22Rv1 (cell line): ENCODE measurements at regions not wholly inside any gene's neighbourhood (a gene's known extent, or its start where the extent isn't known, plus 50 kb on each side); places are given as distances from the start of the nearest gene placed in this dataset.

ENCODE experiments used
- ZFX ChIP-seq: fragments of 450-650 bp; IDR thresholded peaks from 2 replicates; pipeline ENCODE4 v1.6.1; 2017; ENCODE audit warnings: antibody characterized with exemption, borderline replicate concordance
- TF ChIP-seq, protein P1 (sequence below): fragments of 450-650 bp; IDR thresholded peaks from 2 replicates; pipeline ENCODE4 v1.5.1; 2017; ENCODE audit warnings: mild to moderate bottlenecking

DNA sequence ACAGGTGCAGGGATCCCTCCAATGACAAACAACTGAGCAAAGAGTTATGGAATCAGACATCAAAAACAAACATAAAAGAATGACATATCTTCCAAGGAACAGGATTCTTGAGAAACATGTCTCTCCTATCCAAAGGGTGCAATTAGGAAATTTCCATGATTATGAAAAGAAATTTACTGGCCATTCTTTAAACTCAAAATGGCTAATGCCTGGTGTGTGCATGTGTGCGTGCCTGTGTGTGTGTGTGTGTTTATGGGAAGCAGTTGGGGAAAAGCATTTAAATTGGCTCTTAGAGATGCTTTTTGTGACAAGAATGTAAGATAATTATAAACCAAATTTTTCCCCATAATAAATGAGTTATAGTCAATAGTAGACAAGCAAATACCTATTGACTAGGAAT, 320.5 kb upstream of the THBS1 start:
- TF ChIP-seq, protein P1, sequence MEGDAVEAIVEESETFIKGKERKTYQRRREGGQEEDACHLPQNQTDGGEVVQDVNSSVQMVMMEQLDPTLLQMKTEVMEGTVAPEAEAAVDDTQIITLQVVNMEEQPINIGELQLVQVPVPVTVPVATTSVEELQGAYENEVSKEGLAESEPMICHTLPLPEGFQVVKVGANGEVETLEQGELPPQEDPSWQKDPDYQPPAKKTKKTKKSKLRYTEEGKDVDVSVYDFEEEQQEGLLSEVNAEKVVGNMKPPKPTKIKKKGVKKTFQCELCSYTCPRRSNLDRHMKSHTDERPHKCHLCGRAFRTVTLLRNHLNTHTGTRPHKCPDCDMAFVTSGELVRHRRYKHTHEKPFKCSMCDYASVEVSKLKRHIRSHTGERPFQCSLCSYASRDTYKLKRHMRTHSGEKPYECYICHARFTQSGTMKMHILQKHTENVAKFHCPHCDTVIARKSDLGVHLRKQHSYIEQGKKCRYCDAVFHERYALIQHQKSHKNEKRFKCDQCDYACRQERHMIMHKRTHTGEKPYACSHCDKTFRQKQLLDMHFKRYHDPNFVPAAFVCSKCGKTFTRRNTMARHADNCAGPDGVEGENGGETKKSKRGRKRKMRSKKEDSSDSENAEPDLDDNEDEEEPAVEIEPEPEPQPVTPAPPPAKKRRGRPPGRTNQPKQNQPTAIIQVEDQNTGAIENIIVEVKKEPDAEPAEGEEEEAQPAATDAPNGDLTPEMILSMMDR = no peak
- TF ChIP-seq ZFX = no peak
